Epithelial cell of proximal tubule (primary cell): ENCODE measurements at regions not wholly inside any gene's neighbourhood (a gene's known extent, or its start where the extent isn't known, plus 50 kb on each side); places are given as distances from the start of the nearest gene placed in this dataset.

Experiments used
- DNase-seq: peaks from one replicate; pipeline ENCODE4 v3.0.0-alpha.2; 2011; ENCODE audit warnings: low read depth
- H3K4me3 ChIP-seq: 2 replicates; pipeline ENCODE4 v1.5.1; 2011; ENCODE audit warnings: low read depth, mild to moderate bottlenecking, low read length
- TF ChIP-seq, protein P1 (sequence below): conservative IDR thresholded peaks from 2 replicates; pipeline ENCODE4 v1.5.1; 2012; ENCODE audit warnings: low read depth, mild to moderate bottlenecking, low read length

- TF ChIP-seq, protein P1, sequence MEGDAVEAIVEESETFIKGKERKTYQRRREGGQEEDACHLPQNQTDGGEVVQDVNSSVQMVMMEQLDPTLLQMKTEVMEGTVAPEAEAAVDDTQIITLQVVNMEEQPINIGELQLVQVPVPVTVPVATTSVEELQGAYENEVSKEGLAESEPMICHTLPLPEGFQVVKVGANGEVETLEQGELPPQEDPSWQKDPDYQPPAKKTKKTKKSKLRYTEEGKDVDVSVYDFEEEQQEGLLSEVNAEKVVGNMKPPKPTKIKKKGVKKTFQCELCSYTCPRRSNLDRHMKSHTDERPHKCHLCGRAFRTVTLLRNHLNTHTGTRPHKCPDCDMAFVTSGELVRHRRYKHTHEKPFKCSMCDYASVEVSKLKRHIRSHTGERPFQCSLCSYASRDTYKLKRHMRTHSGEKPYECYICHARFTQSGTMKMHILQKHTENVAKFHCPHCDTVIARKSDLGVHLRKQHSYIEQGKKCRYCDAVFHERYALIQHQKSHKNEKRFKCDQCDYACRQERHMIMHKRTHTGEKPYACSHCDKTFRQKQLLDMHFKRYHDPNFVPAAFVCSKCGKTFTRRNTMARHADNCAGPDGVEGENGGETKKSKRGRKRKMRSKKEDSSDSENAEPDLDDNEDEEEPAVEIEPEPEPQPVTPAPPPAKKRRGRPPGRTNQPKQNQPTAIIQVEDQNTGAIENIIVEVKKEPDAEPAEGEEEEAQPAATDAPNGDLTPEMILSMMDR, result no peak
- no peak for DNase-seq
- H3K4me3 ChIP-seq, result no peak overlapping the region
Observed at GRCh38 chr22:27635435-27635834, 166.1 kb downstream of the MN1 start.

GRCh38 chr22:27635852-27636251, 165.7 kb downstream of the MN1 start:
- H3K4me3 ChIP-seq, result no peak overlapping the region
- no peak for DNase-seq
- TF ChIP-seq, protein P1, result no peak

GRCh38 chr22:27636716-27637508, 164.6 kb downstream of the MN1 start:
- no peak for DNase-seq
- TF ChIP-seq, protein P1, result no peak
- H3K4me3 ChIP-seq, result no peak overlapping the region

DNA sequence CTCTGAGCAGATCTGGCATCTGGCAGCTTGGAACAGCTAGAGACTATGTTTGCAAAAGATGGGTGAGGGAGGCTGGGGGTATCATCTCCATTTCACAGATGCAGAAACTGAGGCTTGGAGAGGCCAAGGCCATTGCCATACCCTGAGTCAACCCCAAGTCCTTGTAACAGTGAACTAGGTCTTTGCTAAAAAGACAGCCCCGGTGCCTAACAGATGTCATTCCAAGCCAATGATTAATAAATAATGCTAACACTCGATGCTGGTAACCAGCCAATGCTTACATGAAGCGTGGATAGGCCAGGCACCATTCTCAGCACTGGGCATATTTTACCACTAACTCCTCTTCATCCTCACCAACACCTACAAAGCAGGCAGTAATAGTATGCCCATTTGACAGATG, 164.0 kb downstream of the MN1 start:
- H3K4me3 ChIP-seq, result no peak overlapping the region
- DNase-seq, result no peak
- TF ChIP-seq, protein P1, result no peak

DNA sequence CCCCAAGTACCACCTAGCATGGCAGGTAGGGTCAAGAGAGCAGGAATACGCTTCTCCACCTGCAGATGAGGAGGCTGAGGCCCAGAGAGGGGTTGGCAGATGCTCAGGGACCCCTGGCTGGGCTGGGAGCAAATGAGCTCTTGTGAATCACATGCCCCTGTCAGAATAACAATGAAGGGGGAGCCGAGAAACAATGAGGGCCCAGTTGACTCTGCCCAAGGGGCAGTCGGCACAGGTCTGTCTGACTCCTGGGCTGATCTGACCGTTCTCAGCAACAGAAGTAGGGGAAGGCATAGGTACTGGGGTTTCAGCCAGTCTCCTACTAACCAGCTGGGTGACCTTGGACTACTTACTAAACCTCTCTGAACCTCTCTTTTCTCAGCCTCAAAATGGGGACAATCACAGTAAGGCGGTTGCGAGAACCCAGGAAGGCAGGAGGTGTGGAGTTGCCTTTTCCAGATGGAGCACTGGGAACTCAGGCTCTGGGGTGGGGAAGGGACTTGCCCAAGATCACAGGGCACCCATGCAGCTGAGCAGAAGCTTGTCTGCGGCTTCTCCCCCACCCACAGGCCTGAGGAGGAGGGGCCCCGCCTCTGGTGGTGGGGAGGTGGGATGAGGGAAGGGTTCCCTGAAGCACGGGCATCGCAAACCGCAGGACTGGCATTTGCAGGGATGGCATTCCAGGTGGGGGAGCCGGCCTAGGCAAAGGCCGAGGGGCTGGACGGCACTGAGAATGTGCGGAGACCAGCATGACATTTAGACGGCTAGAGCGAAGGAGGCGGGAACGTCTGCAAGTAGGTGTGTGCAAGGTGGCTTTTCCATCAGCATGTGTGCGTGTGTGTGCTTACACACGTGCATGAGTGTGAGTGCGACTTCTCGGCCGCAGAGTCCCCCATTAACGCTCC, 163.0 kb downstream of the MN1 start:
- TF ChIP-seq, protein P1, result no peak
- H3K4me3 ChIP-seq, result no peak overlapping the region
- DNase-seq, result no peak

DNA sequence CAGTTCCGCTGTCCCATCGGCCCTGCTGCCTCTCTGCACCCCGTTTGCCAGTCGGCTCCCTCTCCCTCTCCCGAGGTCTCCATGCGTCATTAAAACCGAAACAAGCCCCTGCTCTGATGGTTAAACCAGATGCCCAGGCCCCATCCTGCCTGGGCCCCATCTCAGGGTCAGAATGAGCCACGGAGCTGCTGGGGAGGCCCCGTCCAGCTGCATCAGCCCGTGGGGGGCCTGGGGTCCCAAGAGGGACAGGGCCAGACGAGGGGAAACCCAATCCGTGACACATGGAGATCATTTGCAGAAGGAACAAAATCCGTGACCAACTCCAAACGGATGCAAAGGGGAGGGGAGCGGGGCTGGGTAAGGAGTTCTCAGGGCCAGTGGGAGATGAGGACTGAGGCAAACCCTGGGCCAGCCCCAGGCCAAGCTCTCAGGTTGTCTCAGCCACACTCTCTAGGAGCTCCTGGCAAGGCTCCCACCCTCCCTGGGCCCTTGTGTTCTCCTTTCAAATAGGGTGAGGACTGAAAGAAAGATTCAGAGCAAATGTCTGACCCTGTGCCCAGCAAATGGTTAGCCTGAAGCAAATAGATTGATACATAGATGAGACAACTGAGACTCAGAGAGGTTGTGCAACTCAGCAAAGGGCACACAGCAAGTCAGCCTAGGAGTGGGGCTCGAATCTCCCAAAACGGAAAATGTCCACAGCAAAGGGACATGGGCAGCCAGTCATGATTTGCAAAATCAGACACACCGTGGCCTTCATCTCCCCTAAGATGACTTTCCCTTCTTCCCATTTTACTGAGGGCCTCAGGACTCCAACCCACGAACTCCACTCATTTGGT, 162.1 kb downstream of the MN1 start:
- no peak for DNase-seq
- H3K4me3 ChIP-seq, result no peak overlapping the region
- TF ChIP-seq, protein P1, result no peak
